GM12875 (cell line): ENCODE measurements at regions not wholly inside any gene's neighbourhood (a gene's known extent, or its start where the extent isn't known, plus 50 kb on each side); places are given as distances from the start of the nearest gene placed in this dataset.
"Not testable (repeated sequence)": the region's sequence is repeated elsewhere in the genome, so short reads cannot be mapped to it uniquely, and the experiment has no call there.

Source experiments
- H3K4me3 ChIP-seq: one replicate; pipeline ENCODE4 v1.5.1; 2011; ENCODE audit warnings: low read depth, low read length, control low read depth
- TF ChIP-seq, protein P1 (sequence below): IDR thresholded peaks from 2 replicates; pipeline ENCODE4 v1.5.1; 2011; ENCODE audit warnings: low read depth, mild to moderate bottlenecking, control low read depth, inconsistent platforms, low read length, moderate library complexity, borderline replicate concordance; ENCODE audit not compliant: insufficient read depth

DNA sequence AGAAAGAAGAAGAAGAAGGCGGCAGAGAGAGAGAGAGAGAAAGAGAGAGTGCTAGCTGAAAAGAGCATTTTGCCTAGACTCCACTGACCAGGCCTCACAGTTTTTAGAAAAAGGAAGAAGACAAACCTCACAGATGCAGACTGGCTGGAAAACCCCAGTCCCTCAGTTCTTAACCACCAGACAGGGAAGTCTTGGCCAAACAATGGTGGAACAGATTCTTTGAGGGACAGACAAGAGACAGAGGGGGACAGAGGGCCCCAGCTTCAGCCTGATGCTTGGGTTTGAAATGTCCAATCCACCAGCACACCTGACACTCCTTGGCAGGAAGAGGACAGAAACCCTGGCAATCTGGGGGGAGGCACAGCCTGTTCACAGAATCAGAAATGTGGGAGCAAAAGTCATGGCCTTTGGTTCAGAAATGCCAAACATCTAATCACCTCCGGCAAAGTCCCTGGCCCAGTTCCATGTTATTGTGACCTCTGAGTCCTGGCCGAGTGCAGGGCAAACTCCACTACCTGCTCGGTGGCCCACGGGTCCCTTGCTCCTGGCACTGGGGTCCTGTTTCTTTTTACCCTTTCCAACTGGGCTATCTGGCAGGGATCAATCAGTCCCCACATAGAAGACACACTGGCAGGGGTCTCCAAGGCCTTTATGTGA is 235.2 kb downstream of the LY86 start:
- no peak overlapping the region for H3K4me3 ChIP-seq
- TF ChIP-seq, protein P1, sequence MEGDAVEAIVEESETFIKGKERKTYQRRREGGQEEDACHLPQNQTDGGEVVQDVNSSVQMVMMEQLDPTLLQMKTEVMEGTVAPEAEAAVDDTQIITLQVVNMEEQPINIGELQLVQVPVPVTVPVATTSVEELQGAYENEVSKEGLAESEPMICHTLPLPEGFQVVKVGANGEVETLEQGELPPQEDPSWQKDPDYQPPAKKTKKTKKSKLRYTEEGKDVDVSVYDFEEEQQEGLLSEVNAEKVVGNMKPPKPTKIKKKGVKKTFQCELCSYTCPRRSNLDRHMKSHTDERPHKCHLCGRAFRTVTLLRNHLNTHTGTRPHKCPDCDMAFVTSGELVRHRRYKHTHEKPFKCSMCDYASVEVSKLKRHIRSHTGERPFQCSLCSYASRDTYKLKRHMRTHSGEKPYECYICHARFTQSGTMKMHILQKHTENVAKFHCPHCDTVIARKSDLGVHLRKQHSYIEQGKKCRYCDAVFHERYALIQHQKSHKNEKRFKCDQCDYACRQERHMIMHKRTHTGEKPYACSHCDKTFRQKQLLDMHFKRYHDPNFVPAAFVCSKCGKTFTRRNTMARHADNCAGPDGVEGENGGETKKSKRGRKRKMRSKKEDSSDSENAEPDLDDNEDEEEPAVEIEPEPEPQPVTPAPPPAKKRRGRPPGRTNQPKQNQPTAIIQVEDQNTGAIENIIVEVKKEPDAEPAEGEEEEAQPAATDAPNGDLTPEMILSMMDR, result no peak

DNA sequence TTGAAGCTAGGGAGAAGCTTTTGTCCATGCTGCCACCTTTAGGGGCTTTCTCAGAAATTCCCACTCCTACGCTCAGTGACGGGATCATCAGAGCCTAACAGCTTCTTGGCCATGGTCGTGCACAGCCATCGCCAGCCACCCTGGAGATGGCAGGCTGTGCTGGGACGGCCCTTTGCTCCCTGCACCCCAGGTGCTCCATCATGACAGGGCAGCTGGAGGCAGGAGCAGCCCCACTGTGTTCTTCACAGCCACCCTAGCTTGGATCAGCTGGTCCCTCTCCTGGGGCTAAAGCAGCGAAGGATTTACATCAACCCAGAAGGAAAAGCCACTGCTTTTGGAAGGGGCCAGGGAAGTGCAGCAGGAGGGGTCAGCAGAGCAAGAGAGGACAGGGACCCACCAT is 235.9 kb downstream of the LY86 start:
- H3K4me3 ChIP-seq, result no peak overlapping the region
- TF ChIP-seq, protein P1, result no peak

DNA sequence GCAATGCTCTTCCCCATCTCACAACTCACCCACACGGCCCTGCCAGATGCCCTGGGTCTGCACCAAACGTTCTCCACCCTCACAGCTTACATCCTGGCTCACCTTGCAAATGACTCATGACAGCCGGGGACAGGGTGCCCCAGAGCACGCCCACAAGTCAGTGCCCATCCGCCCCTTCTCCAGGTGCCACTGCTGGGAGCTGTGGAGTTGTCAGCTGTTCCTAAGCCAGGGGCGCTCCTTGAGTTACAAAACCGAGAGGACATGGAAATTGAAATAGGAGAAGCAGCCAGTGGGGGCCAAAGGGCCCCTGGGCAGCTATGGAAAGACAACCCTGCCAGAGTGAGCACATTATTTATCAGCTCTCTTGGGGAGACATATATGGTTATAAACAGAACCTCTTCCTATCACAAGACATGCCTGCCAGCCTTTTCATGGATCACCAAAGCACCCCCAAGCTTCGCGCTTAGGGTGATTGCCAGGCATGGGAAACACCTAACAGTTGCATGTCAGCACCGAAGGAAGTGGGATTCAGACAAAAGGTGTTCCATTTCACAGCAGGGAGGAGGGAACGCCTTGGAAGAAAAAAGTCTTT is 236.8 kb downstream of the LY86 start:
- no peak overlapping the region for H3K4me3 ChIP-seq
- TF ChIP-seq, protein P1, result no peak

DNA sequence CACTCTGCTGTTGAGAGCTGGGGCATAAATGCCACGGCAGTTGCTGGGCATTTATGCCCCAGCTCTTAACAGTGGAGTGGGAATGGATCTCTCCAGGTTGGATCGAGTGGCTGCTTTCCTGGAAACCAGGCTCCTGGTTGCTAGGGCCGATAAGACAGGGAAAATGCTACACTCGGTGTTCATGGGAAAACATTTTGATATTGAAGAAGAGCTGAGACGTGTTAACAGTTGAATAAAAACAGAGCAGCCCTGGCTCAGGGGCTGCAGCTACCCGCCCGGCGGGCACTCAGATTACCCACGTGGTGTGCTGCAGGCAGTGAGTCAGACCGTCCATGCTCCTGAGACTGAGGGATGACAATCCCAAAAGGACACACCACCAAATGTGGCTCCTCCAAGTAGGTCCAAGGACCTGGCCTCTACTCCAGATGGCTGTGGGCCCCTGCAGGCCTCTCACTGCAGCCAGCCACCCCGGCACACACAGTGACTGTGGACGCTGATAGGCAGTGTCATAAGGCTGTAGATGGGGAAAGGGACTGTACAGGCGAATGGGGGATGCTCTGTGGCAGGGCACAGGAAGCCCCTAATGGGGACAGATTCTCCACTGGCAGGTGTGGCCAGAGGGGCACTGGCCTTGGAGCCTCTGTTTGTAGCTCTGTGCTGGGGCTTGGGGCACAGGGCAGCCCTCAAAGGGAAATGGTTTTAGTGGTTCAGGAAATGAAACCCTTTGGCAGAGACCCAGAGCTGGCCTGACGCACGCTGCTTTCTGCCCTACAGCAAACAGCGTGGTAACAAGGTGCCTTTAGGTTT is 237.8 kb downstream of the LY86 start:
- TF ChIP-seq, protein P1, result no peak
- no peak overlapping the region for H3K4me3 ChIP-seq

DNA sequence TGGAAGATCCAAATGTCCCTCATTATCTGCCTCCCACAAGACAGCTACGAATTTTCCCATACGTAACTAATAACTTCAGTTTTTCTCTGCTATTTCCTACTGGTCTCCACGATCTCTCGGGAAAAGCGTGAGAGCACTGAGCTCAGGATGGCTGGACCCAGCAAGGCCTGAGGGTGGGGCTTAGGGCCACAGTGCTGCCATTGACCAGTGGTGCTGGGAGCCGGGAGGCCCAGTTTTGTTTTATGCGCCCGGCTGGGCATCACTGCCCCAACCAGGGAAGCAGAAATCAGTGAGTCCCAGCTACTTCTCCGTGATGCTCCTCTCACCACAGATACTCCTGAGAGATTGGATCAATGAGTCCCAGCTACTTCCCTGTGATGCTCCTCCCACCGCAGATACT is 238.4 kb downstream of the LY86 start:
- no peak overlapping the region for H3K4me3 ChIP-seq
- TF ChIP-seq, protein P1, result no peak

DNA sequence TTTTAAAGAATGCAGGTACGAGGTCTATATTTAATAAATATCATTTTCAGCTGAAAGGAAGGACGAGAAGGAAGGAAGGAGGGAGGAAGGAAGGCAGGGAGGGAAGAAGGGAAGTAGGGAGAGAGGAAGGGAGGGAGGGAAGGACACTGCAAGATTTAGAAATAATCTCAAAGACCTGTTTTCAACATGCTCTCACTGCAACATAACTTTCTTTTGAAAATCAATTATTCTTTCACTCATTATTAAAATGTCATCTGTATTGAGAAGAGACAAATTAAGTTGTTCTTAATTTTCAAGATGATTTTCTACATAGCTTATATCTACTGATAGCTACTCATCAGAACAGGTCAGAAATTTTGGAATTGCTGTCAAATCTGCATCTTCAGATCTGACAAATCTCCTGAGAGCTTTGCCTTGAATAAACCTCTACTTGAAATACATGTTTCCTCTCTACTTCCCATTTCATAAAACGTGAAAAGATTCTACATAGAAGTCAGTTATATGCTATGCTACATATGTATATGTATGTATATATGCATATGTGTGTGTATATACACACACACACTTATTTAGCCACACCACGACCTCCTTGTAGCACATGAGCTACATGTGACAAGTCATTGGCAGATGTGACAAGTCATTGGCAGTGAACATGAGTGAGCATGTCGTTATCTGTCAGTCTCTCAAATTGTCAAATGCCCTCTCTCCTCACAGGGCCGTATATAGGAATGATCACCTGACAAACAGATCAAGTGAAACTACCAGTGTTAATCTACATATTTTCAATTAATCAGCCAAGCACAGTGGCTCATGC is 241.6 kb downstream of the LY86 start:
- H3K4me3 ChIP-seq, result no peak overlapping the region
- TF ChIP-seq, protein P1, result no peak

DNA sequence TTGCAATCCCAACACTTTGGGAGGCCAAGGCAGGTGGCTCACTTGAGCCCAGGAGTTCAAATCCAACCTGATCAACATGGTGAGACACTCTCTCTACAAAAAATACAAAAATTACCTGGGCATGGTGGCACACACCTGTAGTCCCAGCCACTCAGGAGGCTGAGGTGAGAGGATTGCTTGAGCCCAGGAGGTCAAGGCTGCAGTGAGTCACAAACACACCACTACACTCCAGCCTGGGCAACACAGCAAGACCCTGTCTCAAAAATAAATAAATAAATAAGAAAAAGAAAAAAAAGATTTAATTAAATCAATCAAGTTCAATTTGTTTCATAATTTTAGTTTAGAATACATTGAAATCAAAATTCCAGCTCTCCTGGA is 242.2 kb downstream of the LY86 start:
- not testable (repeated sequence) for H3K4me3 ChIP-seq
